ENCODE measurements at regions not wholly inside any gene's neighbourhood (a gene's known extent, or its start where the extent isn't known, plus 50 kb on each side); places are given as distances from the start of the nearest gene placed in this dataset.

DNA sequence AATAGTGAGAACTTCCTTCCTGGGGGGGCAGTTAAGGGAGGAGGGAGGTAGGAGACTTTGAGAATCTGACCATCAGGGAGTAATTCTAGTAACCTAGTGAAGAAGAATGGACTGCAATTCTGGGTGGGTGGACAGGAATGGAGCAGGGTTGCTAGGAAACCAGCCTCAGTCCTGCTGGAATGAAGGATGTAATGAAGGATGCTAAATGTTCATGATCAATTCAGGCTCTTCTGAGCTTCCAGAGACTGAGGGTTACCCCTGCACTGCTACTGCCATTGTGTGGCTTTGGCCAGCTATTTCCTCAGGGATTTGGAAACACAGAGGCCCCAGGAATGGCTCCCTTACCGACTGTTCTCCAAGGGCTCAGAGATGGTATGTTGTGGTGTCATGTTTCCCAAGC, 116.4 kb downstream of the UTP18 start:
- TF ChIP-seq, protein P1, sequence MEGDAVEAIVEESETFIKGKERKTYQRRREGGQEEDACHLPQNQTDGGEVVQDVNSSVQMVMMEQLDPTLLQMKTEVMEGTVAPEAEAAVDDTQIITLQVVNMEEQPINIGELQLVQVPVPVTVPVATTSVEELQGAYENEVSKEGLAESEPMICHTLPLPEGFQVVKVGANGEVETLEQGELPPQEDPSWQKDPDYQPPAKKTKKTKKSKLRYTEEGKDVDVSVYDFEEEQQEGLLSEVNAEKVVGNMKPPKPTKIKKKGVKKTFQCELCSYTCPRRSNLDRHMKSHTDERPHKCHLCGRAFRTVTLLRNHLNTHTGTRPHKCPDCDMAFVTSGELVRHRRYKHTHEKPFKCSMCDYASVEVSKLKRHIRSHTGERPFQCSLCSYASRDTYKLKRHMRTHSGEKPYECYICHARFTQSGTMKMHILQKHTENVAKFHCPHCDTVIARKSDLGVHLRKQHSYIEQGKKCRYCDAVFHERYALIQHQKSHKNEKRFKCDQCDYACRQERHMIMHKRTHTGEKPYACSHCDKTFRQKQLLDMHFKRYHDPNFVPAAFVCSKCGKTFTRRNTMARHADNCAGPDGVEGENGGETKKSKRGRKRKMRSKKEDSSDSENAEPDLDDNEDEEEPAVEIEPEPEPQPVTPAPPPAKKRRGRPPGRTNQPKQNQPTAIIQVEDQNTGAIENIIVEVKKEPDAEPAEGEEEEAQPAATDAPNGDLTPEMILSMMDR (conservative IDR thresholded peaks at IDR 0.05), result no peak
- no peak for TF ChIP-seq EZH2 (IDR thresholded peaks at IDR 0.05; ENCODE audit: low read depth)
